ENCODE measurements at regions not wholly inside any gene's neighbourhood (a gene's known extent, or its start where the extent isn't known, plus 50 kb on each side); places are given as distances from the start of the nearest gene placed in this dataset.

GRCh38 chr4:95674521-95674981 lies 125.8 kb upstream of the UNC5C start:
- no peak for TF ChIP-seq CTCF (IDR thresholded peaks at IDR 0.05)
- TF ChIP-seq USF1 (IDR thresholded peaks at IDR 0.05; ENCODE audit: borderline replicate concordance, low read depth), result no peak
- TF ChIP-seq POLR2AphosphoS5 (IDR thresholded peaks at IDR 0.05; ENCODE audit: low read depth, low read length), result no peak
- peak; percentile 65; the same call in 1 of the 2 replicates for TF ChIP-seq TCF12 (IDR thresholded peaks at IDR 0.05)
- TF ChIP-seq FOXM1 (IDR thresholded peaks at IDR 0.05; ENCODE audit: low read depth), result no peak
- TF ChIP-seq RAD21 (IDR thresholded peaks at IDR 0.05; ENCODE audit: low read length), result no peak
- TF ChIP-seq GABPA (IDR thresholded peaks at IDR 0.05; ENCODE audit: low read depth), result no peak
- TF ChIP-seq RXRA (IDR thresholded peaks at IDR 0.05; ENCODE audit: borderline replicate concordance, low read depth), result no peak
- TF ChIP-seq REST (IDR thresholded peaks at IDR 0.05; ENCODE audit: low read depth, low read length), result no peak

All from SK-N-SH (cell line).